Testis (tissue), 2 donors: ENCODE measurements at regions not wholly inside any gene's neighbourhood (a gene's known extent, or its start where the extent isn't known, plus 50 kb on each side); places are given as distances from the start of the nearest gene placed in this dataset.

Source experiments
- DNase-seq: peaks from one replicate; pipeline ENCODE4 v3.0.0-alpha.2; 2019
- H3K27ac ChIP-seq, 2 donors: fragments of 200-600 bp; sonication (generic); one replicate each; pipeline ENCODE4 v1.5.1; 2019
- H3K27me3 ChIP-seq: fragments of 200-600 bp; sonication (generic); one replicate; pipeline ENCODE4 v1.5.1; 2019
- H3K36me3 ChIP-seq: fragments of 200-600 bp; sonication (generic); one replicate; pipeline ENCODE4 v1.5.1; 2017; ENCODE audit warnings: low read depth; ENCODE audit errors: missing control alignments
- H3K4me1 ChIP-seq: fragments of 200-600 bp; sonication (generic); one replicate; pipeline ENCODE4 v1.5.1; 2019
- H3K4me3 ChIP-seq, 2 donors: fragments of 200-600 bp; sonication (generic); one replicate each; pipeline ENCODE4 v1.5.1; 2017 to 2019
- H3K9me3 ChIP-seq: fragments of 200-600 bp; sonication (generic); one replicate; pipeline ENCODE4 v1.5.1; 2017
- CTCF ChIP-seq, 3 experiments: fragments of 450-650 bp in 2 of 3; fragments of 200-600 bp in 1 of 3; sonication (generic) in 1 of 3; IDR thresholded peaks; one replicate each; pipeline ENCODE4 v1.5.1; 2016 to 2019; ENCODE audit warnings: antibody characterized with exemption in 3 of 3, mild to moderate bottlenecking in 2 of 3, moderate library complexity in 1 of 3
- POLR2A ChIP-seq: fragments of 450-650 bp; IDR thresholded peaks from one replicate; pipeline ENCODE4 v1.6.1; 2017; ENCODE audit warnings: antibody characterized with exemption, mild to moderate bottlenecking, moderate library complexity
- WGBS, 2 donors: methylation state at CpG; one replicate each; pipeline ENCODE4 v1.1.5; 2018; 5-methylcytosine and 5-hydroxymethylcytosine counted together
- intact Hi-C: fragments of 100-400 bp; cut with DNase I; formaldehyde crosslinking; loops from one replicate; pipeline ENCODE4 v1.15.1; 2023; ENCODE audit warnings: low total_unique reads

- no peaks in the 10 kb centered on the region for H3K4me1 ChIP-seq
- DNase-seq = no peak
Measured at GRCh38 chr2:19763731-19764130, 138.1 kb downstream of the TTC32 start.

GRCh38 chr2:19762959-19763605, 138.7 kb downstream of the TTC32 start:
- Histone ChIP-seq H3K27ac (no peak overlapping the region), H3K4me1 (no peaks in the 10 kb centered on the region), H3K27me3 (no peaks in the 10 kb centered on the region), H3K9me3 (no peaks in the 10 kb centered on the region), H3K36me3 (no peaks in the 10 kb centered on the region), H3K4me3 (no peak overlapping the region)
- DNase-seq = no peak
- intact Hi-C loops = no loop called here
- 73 to 86% methylated on average over 1 of the region's 1 CpG for WGBS, 2 donors
- no peak for TF ChIP-seq POLR2A
- no peak for TF ChIP-seq CTCF (IDR thresholded peaks at IDR 0.05)

More at GRCh38 chr2:19763731-19764130, 138.1 kb downstream of the TTC32 start:
- Histone ChIP-seq H3K9me3 (no peaks in the 10 kb centered on the region), H3K27ac (no peak overlapping the region), H3K27me3 (no peaks in the 10 kb centered on the region), H3K4me3 (no peak overlapping the region), H3K36me3 (no peaks in the 10 kb centered on the region)
- intact Hi-C loops = no loop called here
- no peak for TF ChIP-seq POLR2A
- TF ChIP-seq CTCF (IDR thresholded peaks at IDR 0.05) = no peak

GRCh38 chr2:19762142-19762541, 139.6 kb downstream of the TTC32 start:
- H3K27me3 ChIP-seq = no peaks in the 10 kb centered on the region
- no peaks in the 10 kb centered on the region for H3K36me3 ChIP-seq
- TF ChIP-seq CTCF (IDR thresholded peaks at IDR 0.05) (no peak), POLR2A (no peak)
- intact Hi-C loops = no loop called here
- 91 to 94% methylated on average over 1 of the region's 1 CpG for WGBS, 2 donors
- no peak overlapping the region for H3K27ac ChIP-seq
- H3K9me3 ChIP-seq = no peaks in the 10 kb centered on the region
- no peaks in the 10 kb centered on the region for H3K4me1 ChIP-seq
- H3K4me3 ChIP-seq = no peak overlapping the region
- DNase-seq = no peak

- no peak overlapping the region for H3K4me3 ChIP-seq
- intact Hi-C loops = no loop called here
- no peak overlapping the region for H3K27ac ChIP-seq
- no peak for DNase-seq
- no peaks in the 10 kb centered on the region for H3K27me3 ChIP-seq
- H3K36me3 ChIP-seq = no peaks in the 10 kb centered on the region
- 80% methylated on average over 6 of the region's 6 CpGs for WGBS, 2 donors
- TF ChIP-seq POLR2A = no peak
- TF ChIP-seq CTCF (IDR thresholded peaks at IDR 0.05) = no peak
- no peaks in the 10 kb centered on the region for H3K4me1 ChIP-seq
- H3K9me3 ChIP-seq = no peaks in the 10 kb centered on the region
Measured at GRCh38 chr2:19759880-19760279, 141.9 kb downstream of the TTC32 start.

GRCh38 chr2:19758658-19759057, 143.1 kb downstream of the TTC32 start:
- Histone ChIP-seq H3K27ac (no peak overlapping the region), H3K9me3 (no peaks in the 10 kb centered on the region), H3K4me3 (no peak overlapping the region), H3K27me3 (no peaks in the 10 kb centered on the region), H3K4me1 (no peaks in the 10 kb centered on the region), H3K36me3 (no peaks in the 10 kb centered on the region)
- TF ChIP-seq CTCF (IDR thresholded peaks at IDR 0.05) = no peak
- intact Hi-C loops = no loop called here
- DNase-seq = no peak
- WGBS, 2 donors = 71 to 79% methylated on average over 5 of the region's 5 CpGs
